Limb (tissue), 2 donors: ENCODE measurements at regions not wholly inside any gene's neighbourhood (a gene's known extent, or its start where the extent isn't known, plus 50 kb on each side); places are given as distances from the start of the nearest gene placed in this dataset.

Source experiments
- DNase-seq, 2 donors: peaks; one replicate each; pipeline ENCODE4 v3.0.0-alpha.2; 2016; ENCODE audit errors: extremely low spot score in 2 of 2

GRCh38 chr16:51682905-51683304 is 531.8 kb upstream of the SALL1 start:
- DNase-seq, result no peak

- DNase-seq, result no peak
Measured at GRCh38 chr16:51674615-51675014, 523.5 kb upstream of the SALL1 start.

- DNase-seq, result no peak
Measured at GRCh38 chr16:51670527-51670926, 519.5 kb upstream of the SALL1 start.

DNA sequence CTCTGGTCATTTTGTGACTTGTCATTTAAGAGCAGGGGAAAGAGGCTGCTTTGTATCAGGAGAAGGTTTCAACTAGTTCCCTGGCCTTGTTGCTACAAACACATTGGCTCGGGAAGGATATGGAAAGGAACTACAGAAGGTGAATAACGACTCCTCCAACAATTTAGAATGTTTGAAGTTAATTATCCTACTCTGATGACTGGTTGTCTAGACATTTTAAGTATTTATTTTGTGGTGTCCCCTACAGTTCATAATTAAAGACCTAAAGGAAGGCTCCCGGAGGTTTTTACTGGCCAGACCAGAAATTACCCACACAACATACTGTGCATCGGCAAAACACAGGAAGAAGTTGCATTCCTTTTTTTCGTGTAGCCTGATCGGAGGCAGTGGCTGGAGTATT is 515.8 kb upstream of the SALL1 start:
- no peak for DNase-seq

DNA sequence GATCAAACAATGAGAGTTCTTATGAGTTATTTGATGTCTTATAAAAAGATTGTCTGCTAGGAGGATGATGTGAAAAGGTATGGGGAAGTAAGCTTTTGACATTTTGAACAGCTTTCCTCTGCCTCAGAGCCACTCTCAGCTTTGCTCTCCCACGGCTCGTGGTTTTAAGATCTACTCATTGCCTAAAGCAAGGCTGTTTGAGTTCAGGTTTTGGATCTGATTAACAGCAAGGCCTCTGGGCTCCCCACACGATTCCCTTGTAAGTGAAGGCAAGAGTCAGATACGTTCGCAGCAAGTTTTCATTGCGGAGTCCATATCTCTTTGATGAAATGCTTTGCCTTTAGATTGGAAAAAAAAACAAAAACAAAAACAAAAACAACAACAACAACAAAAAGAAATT is 515.0 kb upstream of the SALL1 start:
- DNase-seq, result no peak

DNA sequence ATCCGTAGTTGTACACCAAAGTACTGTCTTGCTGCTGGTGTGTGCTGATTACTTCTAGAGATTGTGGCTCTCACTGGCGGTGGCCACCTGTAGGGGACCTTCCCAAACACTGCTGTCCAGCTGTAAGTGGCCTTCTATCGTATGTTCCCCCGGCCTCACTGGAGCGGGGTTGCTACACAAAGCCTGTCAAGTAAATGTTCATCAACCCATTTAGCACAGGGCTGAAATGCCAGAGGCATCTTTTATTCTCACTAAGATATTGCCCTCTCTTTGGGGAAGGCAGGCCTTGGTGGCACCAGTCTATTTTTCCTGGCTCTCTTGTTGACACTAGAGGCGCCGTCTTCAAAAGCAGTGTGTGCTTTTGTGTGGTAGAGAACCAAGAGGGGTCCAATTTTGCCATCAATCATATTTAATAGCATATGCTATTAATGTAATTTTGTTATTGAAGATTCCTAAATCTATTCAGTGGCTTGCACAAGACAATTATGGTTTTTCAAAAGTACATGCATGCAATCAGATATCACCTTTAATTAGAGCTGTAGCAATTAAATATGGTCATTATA is 514.4 kb upstream of the SALL1 start:
- no peak for DNase-seq

GRCh38 chr16:51658531-51658930 is 507.5 kb upstream of the SALL1 start:
- no peak for DNase-seq

GRCh38 chr16:51657848-51658247 is 506.8 kb upstream of the SALL1 start:
- DNase-seq, result no peak

DNA sequence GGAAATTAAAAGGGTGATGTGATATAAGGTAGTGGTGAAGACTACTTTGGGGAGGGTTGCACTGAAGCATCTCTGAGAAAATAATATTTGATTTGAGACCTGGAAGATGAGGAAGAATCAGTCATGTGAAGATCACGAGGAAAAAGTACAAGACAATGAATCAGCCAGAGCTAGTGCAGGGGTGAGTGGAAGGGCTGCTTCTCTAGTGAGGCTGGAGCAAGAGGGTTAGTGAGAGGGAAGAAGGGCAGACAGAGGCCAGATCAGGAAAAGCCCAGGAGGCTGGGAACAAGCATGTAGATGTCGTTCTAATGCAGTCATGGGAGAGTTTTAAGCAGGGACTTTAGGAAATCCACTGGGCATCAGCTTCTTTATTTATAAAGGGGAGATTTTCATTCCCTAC is 504.2 kb upstream of the SALL1 start:
- no peak for DNase-seq

GRCh38 chr16:51651061-51651466 is 500.0 kb upstream of the SALL1 start:
- peak in 1 of 2 donors; percentile 70 for DNase-seq

DNA sequence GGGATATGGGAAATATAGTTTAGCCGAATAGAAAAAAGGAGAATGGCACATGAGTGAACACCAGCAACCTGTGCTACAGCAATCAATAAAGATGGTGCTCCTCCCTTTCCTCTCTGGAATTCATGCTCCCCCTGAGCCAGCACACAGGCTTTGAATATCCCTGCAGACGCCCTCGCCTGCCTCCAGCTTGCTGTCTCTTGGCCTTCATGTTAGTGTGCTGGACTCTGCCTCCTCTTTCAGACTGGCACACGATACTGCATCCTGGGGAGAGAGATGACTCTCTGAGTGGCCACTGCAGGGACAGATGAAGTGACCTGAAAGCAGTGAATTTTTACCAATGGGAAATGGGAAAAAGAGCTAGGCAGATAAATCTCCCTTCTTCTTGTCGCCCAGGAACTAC is 498.6 kb upstream of the SALL1 start:
- no peak for DNase-seq

DNA sequence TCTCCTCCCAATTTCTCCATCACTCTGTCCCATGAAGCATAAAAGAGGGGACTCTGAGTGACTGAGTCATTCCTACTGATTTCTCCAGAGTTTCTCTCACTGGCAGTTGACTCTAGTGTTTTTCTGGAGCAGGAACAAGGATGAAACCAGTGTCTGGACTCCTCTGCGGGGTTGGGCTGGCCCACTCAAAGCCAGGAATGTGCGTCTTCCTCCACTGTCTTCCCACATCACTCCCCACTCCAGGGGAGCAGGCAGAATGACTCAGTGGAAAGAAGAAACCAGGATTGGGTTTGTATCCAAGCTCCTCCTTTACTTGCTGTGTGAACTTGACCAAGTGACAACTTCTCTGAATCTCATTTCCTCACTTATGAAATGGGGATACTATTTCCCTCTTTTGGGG is 497.5 kb upstream of the SALL1 start:
- no peak for DNase-seq

GRCh38 chr16:51641191-51641765 is 490.2 kb upstream of the SALL1 start:
- DNase-seq, result no peak

- DNase-seq, result no peak
Measured at GRCh38 chr16:51640196-51640595, 489.1 kb upstream of the SALL1 start.

GRCh38 chr16:51638339-51639135 is 487.5 kb upstream of the SALL1 start:
- no peak for DNase-seq

GRCh38 chr16:51637770-51638094 is 486.7 kb upstream of the SALL1 start:
- no peak for DNase-seq

DNA sequence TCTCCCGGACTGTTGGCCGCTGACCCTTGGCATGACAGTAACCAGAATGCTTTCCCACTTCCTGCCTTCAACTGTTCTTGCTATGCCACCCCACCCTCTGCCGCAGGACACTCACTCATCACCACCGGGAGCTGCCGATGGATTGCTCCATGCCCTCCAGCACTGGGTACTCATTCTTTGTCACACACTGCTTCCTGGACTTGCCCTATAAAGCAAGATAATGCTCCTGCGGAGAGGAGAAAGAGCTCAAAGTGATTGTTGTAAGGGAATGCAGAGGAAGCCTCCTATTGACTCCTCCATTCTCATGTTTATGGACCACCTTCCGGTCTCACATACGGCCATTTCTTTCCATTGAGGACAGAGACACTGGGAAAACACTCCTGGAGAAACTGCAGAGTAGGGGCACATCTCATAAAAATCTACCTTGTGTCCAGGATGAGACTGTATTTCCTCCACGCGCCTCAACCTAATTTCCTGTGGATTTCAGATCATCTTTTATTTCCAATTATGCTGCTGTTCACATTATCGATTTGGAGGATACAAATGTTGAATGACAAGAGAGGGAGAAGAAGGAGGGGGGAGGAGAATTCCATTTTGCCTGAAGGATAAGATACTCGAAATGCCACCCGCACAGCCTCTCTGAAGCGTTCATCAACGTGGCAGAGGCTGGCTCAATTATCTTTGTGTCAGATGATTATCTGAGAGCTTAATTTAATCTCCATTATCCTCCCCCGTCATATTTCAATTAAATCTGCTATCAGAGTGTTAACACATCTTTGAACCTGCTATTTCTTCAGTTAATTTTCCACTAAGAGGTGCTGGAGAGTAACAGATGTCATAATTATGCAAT is 486.1 kb upstream of the SALL1 start:
- DNase-seq, result no peak

- no peak for DNase-seq
Measured at GRCh38 chr16:51635181-51635580, 484.1 kb upstream of the SALL1 start.

- no peak for DNase-seq
Measured at GRCh38 chr16:51630076-51630475, 479.0 kb upstream of the SALL1 start.

DNA sequence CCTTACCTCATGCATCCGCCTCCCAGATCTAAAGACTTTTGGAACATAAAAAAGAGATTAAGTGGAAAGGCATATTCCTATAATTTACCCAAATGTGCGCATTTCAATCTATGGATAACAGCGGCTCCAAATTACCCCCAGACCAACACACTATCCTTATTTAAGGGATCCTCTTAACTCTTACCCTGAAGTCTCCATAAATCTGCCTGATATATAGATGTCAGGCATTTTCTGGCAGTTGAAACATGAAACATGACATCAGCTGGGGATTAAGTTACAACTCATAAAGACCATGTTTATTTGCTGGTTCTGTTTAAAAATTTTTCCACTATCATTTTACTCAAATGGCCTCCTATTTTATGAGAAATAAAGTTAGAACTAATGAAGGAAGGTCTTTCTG is 478.5 kb upstream of the SALL1 start:
- no peak for DNase-seq

DNA sequence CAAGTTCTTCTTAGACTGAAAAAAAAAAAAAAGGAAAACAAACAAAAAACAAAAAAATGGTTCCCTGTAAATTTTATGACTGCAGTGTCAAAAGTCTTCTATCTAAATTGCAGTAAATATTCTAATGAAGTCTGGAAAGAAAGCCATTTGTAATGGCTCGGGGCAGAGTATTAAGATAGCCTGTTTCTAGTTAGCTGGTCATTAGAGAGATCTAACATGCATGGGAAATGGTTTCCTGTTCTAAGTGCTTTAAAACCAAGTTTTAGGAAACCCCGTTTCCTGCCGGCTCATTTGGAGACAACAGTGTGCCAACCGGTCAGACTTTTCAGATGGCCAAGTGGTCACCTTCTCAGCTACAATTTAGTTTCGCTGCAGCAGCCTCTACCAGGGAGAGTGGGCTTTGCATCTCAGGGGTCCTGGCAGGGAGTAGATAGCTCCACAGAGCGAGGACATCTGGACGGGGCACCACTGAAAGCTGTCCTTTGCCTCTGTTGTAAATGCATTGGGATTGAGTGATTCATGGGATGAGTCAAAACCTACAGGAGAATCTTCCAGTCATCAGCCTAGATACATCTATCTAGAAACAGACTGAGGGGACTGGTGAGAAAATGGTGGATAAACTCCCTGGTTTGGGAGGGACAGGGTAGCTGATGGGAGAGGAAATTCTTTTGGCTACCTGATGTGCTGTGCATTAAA is 473.2 kb upstream of the SALL1 start:
- no peak for DNase-seq

- DNase-seq, result no peak
Measured at GRCh38 chr16:51621610-51622009, 470.5 kb upstream of the SALL1 start.
